ENCODE measurements at regions not wholly inside any gene's neighbourhood (a gene's known extent, or its start where the extent isn't known, plus 50 kb on each side); places are given as distances from the start of the nearest gene placed in this dataset.

DNA sequence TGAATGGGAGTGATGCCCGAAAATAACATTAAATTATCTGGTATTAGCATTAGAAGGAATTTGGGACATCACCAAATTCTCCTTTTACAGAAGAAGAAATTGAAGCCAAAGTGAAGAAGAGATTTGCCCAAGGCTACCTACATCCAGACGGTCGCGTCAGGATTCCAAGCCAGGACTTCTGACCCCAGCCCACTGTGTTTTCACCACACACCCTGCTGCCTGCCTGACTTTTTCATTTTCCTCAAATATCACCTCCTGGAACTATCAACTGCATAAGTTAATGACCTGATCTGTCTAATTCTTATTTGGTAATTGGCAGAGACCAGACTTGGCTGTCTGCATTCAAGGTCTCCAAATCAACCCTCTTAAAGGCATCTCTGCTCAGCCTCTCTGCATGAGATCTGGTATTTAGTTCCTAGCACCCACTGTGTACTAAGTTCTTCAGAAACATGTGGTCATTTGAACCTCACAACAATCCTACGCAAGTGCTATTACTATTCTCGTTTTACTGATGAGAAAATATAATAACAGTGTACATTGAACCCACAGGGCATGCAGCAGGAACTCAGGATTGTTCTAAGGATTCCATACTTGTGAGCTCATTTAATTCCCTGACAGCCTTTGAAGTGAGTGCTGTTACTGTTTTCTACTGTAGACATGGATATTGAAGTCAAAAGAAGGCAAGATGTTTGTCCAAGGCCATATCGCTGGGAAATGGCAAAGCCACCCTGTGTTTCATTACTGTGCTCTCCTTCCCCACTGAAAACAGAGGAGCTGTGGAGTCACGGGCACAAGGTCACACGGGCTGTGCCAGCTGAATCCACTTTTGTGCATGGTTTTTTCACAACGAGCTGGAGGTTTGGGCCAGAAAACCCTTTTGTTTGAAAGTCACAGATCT is 195.2 kb upstream of the C1QTNF7 start:
- peak; percentile 38 for DNase-seq (ENCODE audit: low spot score)

DNA sequence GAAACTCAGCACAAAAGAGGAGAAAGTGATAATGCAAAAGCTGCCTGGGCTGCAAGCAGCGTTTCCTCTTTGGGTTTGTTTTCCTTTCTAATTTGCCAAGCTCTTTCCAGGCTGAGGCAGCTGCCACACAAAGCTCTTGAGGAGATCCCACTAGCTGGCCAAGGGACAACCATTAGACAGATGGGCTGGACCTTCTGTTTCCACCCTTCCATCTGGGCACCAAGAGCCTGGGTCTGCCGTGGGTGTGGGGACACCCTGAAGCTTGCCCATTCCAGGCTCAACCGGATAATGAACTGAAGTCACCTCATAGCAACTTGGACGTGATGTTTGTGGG is 194.6 kb upstream of the C1QTNF7 start:
- DNase-seq (ENCODE audit: low spot score), result peak; percentile 6

GRCh38 chr4:15233626-15234025 is 194.2 kb upstream of the C1QTNF7 start:
- no peak for DNase-seq (ENCODE audit: low spot score)

- peak; percentile 51 for DNase-seq (ENCODE audit: low spot score)
Observed at GRCh38 chr4:15234116-15234855, 193.5 kb upstream of the C1QTNF7 start.

DNA sequence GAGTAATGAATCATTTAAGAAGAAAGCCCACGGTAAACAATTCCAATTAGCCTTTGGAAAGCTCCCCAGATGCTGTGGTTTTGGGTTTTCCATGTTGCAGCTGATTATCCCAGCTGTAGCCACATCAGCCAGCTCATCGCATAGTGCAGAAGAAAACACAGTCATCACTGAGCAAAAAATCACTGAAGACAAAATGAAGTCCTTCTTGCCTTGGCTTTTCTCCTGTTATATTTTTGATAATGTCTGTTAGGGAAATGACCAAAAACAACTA is 193.0 kb upstream of the C1QTNF7 start:
- peak; percentile 79 for DNase-seq (ENCODE audit: low spot score)

- no peak for DNase-seq (ENCODE audit: low spot score)
Observed at GRCh38 chr4:15235135-15235534, 192.7 kb upstream of the C1QTNF7 start.

DNA sequence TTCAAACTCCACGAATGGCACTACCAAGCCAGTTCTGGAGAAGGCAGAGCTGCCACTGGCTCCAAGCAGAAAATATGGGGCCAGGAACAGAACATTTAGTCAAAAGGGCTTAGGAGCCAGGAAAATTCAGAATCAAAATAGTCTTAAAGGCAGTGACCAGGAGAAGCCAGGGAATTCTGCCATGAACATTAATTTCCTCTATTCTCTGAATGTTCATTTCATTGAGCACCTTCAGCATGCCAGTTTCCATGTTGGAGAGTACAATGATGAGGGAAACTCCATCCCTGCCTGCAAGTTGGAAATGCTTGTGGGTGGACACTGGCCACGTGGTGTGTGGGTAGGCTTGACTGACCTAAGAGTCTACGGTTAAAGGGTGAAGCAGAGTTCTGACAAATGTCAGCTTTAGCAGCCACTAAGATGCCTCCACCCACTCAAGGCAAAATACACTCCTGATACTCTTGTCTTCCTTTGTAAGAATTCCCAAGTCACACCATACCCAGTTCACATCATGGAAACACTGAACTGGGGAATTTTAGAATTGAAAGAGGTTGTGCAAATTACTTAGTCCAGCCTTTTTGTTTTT is 190.1 kb upstream of the C1QTNF7 start:
- no peak for DNase-seq (ENCODE audit: low spot score)

DNA sequence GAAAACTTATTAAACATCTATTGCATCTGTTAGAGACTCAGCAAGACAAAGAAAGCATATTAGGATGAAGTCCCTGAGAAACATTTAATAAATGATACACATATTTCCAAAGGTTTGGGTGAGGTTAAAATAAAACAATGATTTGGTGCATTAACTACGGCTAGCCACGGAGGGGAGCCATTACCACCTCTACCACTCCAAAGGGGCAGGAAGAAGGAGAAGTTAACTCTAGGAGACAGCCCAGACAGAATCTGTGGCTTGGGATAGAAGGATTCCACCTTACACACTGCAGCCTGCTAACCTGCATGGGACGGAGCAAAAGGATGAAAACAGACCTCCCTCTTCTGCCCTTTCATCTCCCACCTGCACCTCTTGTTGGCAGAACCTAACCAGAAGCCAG is 189.1 kb upstream of the C1QTNF7 start:
- DNase-seq (ENCODE audit: low spot score), result peak; percentile 82

- peak; percentile 6 for DNase-seq (ENCODE audit: low spot score)
Observed at GRCh38 chr4:15239866-15240265, 188.0 kb upstream of the C1QTNF7 start.

DNA sequence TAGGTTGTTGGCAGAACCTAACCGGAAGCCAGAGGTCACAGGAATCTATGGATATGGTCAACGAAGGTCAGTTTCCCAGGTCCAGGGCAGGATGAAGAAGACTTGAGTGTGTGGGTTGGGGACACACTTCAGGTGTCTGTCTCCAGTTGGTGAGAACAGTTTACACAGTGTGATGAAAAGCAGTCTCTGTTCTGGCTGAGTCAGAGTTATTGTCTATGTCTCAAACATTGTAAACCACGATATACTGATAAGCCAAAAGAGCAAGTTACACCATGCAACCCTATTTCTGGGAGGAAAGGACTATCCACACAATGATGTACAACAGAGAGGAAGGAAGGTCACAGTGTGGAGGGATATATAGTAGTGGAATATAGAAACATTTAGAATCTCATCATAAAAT is 187.1 kb upstream of the C1QTNF7 start:
- peak; percentile 8 for DNase-seq (ENCODE audit: low spot score)

DNA sequence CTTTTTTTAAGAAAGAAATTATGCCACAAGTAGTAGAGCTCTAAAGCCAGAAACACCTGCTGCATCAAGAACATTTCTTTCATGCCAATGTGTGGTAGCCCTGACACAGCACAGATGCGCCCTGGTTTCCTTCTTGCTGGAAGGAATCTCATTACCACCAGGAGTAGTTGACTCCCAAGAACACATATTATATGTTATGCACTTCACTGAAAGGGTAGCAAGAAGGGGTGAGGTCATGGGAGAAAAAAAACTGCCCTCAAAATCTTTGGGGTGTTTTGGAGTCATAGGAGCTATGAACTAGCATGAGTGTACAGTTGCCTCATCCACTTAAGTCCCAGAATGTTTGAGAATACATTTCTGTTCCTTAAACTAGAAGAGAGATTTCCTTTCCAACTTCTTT is 185.8 kb upstream of the C1QTNF7 start:
- DNase-seq (ENCODE audit: low spot score), result no peak

DNA sequence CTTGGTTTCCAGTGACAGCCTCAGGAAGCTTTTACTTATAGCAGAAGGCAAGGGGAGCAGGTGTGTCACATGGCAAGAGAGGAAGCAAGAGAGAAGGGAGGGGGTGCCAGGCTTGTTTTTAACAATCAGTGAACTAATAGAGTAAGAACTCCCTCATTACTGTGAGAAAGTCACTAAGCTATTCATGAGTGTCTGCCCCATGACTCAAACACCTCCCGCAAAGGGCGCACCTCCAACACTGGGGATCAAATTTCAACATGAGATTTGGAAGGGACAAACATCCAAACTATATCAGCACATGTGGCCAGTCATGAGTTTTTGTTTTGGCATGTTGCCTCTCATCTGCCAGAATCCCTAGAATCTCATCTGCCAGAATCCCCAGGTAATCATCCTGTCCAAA is 183.5 kb upstream of the C1QTNF7 start:
- no peak for DNase-seq (ENCODE audit: low spot score)

DNA sequence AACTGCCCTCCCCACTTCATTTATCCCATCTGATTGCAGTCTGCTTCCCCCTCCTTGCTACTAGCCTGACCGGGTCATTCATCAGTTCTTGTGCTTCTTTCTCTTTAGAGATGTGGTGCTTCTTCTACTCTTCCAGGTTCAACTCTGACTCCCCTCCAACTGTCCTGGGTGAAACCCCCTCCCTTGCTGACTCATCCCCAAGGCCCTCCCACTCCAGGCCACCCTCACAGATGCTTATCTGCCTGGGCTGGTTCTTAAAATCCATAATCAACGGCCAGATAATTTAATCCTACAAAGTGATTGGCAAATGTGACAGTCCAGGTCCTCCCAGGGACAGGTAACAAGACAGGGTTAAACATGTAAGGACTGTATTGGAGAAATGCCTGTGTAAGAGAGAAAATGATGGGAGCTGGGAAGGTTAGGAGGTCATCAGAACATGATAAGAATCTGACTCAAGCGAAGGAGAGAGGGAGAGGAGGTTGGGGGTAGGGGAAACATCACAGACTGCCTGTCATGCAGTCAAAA is 182.8 kb upstream of the C1QTNF7 start:
- no peak for DNase-seq (ENCODE audit: low spot score)

GRCh38 chr4:15250021-15250441 is 177.8 kb upstream of the C1QTNF7 start:
- peak; percentile 10 for DNase-seq (ENCODE audit: low spot score)

GRCh38 chr4:15253349-15253748 is 174.5 kb upstream of the C1QTNF7 start:
- DNase-seq (ENCODE audit: low spot score), result no peak

- DNase-seq (ENCODE audit: low spot score), result no peak
Observed at GRCh38 chr4:15254236-15254880, 173.5 kb upstream of the C1QTNF7 start.

- DNase-seq (ENCODE audit: low spot score), result no peak
Observed at GRCh38 chr4:15255537-15255936, 172.3 kb upstream of the C1QTNF7 start.

DNA sequence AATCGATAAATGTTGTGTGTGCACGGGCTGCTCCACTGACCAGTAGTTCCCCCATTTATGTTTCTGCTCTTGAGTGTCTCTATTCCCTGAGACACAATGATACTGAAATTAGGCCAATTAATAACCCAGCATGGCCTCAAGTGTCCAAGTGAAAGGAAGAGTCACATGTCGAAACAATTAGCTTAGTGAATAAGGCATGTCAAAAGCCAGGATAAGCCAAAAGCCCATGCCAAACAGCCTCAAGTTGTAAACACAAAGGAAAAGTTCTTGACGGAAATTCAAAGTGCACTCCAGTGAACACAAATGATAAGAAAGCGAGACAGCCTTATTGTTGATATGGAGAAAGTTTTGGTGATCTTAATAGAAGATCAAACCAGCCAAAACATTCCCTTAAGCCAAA is 167.1 kb upstream of the C1QTNF7 start:
- no peak for DNase-seq (ENCODE audit: low spot score)

DNA sequence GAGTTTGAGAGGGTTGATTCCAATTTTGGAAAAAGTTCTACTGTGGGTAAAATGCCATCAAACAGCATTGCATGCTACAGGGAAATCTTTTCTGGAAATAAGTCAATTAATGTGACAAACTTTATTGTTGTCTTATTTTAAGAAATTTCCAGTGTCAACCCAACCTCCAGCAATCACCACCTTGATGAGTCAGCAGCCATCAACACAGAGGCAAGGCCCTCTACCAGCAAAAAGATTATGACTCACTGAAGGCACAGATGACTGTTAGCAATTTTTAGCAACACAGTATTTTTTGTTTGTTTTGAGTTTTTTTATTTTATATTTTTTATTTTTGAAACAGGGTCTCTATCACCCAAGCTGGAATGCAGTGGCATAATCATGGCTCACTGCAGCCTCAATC is 165.4 kb upstream of the C1QTNF7 start:
- no peak for DNase-seq (ENCODE audit: low spot score)

- DNase-seq (ENCODE audit: low spot score), result no peak
Observed at GRCh38 chr4:15270201-15270600, 157.6 kb upstream of the C1QTNF7 start.

DNA sequence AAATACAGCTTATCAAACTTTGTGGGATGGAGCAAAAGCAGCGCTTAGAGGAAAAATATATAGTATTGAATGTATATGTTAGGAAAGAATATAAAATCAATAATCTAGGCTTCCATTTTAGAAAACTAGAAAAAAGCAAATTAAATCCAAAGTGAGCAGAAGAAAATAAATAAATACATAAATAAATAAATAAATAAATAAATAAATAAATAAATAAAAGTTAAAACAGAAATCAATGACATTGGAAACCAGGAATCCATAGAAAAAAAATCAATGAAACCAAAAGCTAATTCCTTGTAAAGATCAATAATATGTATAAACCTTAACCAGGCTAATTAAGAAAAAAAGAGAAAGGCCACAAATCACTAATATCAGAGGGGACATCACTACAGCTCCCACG is 141.8 kb upstream of the C1QTNF7 start:
- no peak for DNase-seq (ENCODE audit: low spot score)

DNA sequence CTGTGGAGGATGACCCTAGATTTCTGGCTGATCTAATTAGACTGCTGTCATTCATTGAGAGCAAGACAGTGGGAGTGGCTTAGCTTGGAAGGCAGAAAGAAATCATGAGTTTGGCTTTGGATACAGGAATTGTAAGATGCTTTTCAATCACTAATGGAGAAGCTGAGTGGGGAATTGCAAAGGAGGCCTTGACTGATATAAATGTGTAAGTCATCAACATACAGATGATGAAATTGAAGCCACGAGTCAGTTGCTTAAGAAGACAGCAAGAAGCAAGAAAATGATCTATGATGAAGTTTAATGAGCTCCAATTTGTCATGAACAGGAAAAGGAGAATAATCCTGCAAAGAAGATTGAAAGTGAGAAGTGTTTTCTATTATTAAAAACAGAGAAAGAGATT is 136.7 kb upstream of the C1QTNF7 start:
- DNase-seq (ENCODE audit: low spot score), result no peak

DNA sequence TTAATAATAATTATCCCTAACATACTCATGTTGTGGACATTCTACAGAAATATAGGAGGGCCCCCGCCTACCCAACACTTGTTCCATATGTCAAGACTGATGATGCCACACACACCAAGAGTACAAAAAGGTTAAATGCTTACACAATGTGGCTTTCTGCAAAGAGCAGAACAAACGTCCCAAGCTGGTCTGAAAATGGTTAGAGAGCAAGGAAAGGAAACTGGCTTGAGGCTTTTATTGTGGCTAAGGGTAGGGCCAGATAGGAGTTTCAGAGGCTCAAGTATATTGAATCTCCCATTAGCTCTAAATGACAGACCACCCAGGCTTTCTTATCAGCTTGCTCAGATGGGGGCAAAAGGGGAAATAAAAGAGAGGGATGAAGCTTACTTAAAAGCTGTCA is 134.1 kb upstream of the C1QTNF7 start:
- no peak for DNase-seq (ENCODE audit: low spot score)
